HG02678 (cell line): ENCODE measurements at regions not wholly inside any gene's neighbourhood (a gene's known extent, or its start where the extent isn't known, plus 50 kb on each side); places are given as distances from the start of the nearest gene placed in this dataset.

Experiments
- ATAC-seq: cut with Tn5 transposase; IDR thresholded peaks from one replicate; pipeline ENCODE4 v1.9.1; 2021; ENCODE audit warnings: mild to moderate bottlenecking, moderate library complexity; ENCODE audit not compliant: unreplicated experiment

GRCh38 chr19:34305221-34306083 lies 51.1 kb downstream of the GARRE1 start:
- no peak for ATAC-seq

GRCh38 chr19:34306213-34306661 lies 51.9 kb downstream of the GARRE1 start:
- ATAC-seq, result no peak

DNA sequence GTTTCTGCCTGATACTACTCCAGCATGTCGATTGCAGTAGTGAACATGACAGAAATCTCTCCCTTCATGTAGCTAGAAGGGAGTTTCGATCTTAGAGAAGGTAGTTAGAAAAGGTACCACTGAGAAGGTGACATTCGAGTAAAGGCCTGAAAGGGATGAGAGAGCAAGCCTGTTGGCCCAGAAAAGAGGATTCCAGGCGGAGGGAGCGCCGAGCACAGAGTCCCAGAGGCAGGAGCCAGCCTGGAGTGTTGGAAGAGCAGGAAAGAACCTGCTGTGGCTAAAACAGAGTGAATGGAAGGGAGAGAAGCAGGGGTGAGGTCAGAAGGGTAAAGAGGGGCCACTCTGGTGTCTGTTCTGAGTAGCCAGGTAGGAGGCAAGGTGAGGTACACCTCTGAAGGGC lies 52.5 kb downstream of the GARRE1 start:
- ATAC-seq, result no peak

- no peak for ATAC-seq
Observed at GRCh38 chr19:34308381-34309367, 54.3 kb downstream of the GARRE1 start.

DNA sequence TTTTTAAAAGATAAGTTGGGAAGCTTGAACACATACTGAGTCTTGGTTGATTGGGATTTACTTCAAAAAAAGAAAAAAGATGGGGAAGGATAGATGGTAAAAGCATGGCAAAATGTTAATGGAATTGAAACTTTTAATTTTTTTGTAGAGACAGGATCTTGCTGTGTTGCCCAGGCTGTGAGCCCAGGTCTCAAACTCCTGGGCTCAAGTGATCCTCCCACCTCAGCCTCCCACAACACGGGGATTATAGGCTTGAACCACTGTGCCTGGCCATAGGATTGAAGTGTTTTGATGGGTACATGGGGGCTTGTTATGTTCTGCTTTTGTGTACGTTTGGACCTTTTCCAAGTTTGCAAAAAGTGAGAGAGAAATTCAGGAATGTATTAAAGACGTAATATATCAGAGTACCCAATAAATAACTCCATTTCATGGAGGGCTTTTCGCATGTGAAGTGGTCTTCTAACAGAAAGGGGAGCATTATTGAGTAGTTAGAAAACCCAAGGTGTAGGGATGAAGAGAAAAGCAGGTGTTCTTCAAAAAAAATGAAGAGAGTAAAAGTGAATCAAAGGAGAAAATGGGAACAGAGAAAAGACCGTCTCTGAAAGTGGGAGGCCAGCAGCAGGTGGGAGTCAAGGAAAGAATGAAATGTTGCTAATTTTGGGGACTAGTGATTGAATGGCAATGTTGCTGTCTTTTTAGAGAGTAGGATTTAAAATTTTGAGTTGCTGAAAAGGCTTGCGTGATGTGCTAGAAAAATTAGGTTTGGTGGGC lies 55.2 kb downstream of the GARRE1 start:
- no peak for ATAC-seq

- ATAC-seq, result no peak
Observed at GRCh38 chr19:34310494-34310981, 54.5 kb upstream of the GPI start.

GRCh38 chr19:34313188-34313587 lies 51.8 kb upstream of the GPI start:
- no peak for ATAC-seq

DNA sequence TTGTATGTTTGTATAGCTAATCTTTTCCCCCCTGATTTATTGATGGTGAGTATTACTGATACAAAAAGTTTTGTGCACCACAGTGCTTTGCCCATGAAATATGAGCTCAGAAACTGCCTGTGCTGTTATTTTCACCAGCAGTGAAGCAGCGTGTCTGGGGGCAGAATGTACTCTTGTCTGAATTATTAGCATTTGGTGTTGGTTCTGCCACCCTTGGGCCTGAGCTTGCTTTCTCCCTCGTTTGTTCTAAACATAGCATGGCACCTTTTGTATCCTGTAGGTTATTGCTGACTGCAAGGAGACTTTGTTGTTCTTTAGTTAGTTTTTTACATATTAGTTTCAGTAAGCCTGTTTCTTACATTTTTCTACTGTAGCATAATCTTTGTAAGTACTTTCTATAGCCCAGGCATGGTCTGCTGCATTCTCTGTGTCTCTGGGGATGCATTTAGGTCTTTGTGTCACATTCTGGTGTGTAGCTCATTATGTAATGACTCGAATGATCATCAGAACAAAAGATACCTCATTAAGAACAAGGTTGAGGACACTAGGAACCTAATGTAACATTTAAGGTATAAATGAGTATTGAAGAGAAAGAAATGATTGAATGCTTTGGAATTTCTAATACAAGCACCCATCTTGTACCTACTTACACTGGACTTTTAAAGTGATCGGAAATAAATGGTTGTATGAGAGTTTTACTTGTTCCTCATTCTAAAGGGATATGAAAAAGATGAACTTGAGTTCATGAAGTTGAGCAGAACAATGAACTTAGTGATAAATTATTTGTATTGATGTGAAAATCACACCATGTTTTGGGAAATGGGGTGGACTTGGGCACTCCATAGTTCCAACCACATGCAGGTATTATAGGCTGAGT lies 50.3 kb upstream of the GPI start:
- ATAC-seq, result peak; percentile 47
